GM19438 (cell line): ENCODE measurements at regions not wholly inside any gene's neighbourhood (a gene's known extent, or its start where the extent isn't known, plus 50 kb on each side); places are given as distances from the start of the nearest gene placed in this dataset.
"Not testable (repeated sequence)": the region's sequence is repeated elsewhere in the genome, so short reads cannot be mapped to it uniquely, and the experiment has no call there.

Source experiments
- ATAC-seq: cut with Tn5 transposase; IDR thresholded peaks from one replicate; pipeline ENCODE4 v1.9.1; 2021; ENCODE audit warnings: low read depth; ENCODE audit not compliant: unreplicated experiment

GRCh38 chr10:46739919-46740318 lies 161.0 kb downstream of the SYT15 start:
- ATAC-seq: not testable (repeated sequence)

GRCh38 chr10:46740368-46740767 lies 161.4 kb downstream of the SYT15 start:
- ATAC-seq: not testable (repeated sequence)

- ATAC-seq: not testable (repeated sequence)
Observed at GRCh38 chr10:46749003-46749402, 162.2 kb upstream of the PTPN20 start.

GRCh38 chr10:46749470-46749869 lies 161.8 kb upstream of the PTPN20 start:
- ATAC-seq: not testable (repeated sequence)

GRCh38 chr10:46753763-46754162 lies 157.5 kb upstream of the PTPN20 start:
- ATAC-seq: not testable (repeated sequence)

- ATAC-seq: peak; percentile 85
Observed at GRCh38 chr10:46761471-46761870, 149.8 kb upstream of the PTPN20 start.

- not testable (repeated sequence) for ATAC-seq
Observed at GRCh38 chr10:46768515-46769291, 142.5 kb upstream of the PTPN20 start.

GRCh38 chr10:46773178-46773896 lies 137.9 kb upstream of the PTPN20 start:
- not testable (repeated sequence) for ATAC-seq

- ATAC-seq: not testable (repeated sequence)
Observed at GRCh38 chr10:46773897-46774236, 137.4 kb upstream of the PTPN20 start.

GRCh38 chr10:46774366-46774765 lies 136.9 kb upstream of the PTPN20 start:
- ATAC-seq: not testable (repeated sequence)

GRCh38 chr10:46774945-46775667 lies 136.1 kb upstream of the PTPN20 start:
- ATAC-seq: not testable (repeated sequence)

- ATAC-seq: not testable (repeated sequence)
Observed at GRCh38 chr10:46775668-46776059, 135.6 kb upstream of the PTPN20 start.

- not testable (repeated sequence) for ATAC-seq
Observed at GRCh38 chr10:46779571-46779970, 131.7 kb upstream of the PTPN20 start.

GRCh38 chr10:46780164-46780563 lies 131.1 kb upstream of the PTPN20 start:
- not testable (repeated sequence) for ATAC-seq

- not testable (repeated sequence) for ATAC-seq
Observed at GRCh38 chr10:46781001-46781400, 130.2 kb upstream of the PTPN20 start.

GRCh38 chr10:46782001-46782874 lies 129.0 kb upstream of the PTPN20 start:
- ATAC-seq: not testable (repeated sequence)

- ATAC-seq: not testable (repeated sequence)
Observed at GRCh38 chr10:46784665-46785064, 126.6 kb upstream of the PTPN20 start.

GRCh38 chr10:46786125-46786517 lies 125.1 kb upstream of the PTPN20 start:
- ATAC-seq: peak; percentile 25

GRCh38 chr10:46786518-46787320 lies 124.5 kb upstream of the PTPN20 start:
- peak; percentile 79 for ATAC-seq

- no peak for ATAC-seq
Observed at GRCh38 chr10:46787321-46787615, 124.0 kb upstream of the PTPN20 start.
